K562 (cell line): ENCODE measurements at regions not wholly inside any gene's neighbourhood (a gene's known extent, or its start where the extent isn't known, plus 50 kb on each side); places are given as distances from the start of the nearest gene placed in this dataset.

ENCODE experiments used
- CCAR2 ChIP-seq: fragments of 200-400 bp; formaldehyde crosslinking; IDR thresholded peaks from 2 replicates; pipeline ENCODE4 v1.6.1; 2017; ENCODE audit warnings: mild to moderate bottlenecking, low read depth, low read length
- CTBP1 ChIP-seq: fragments of 450-650 bp; IDR thresholded peaks from 2 replicates; pipeline ENCODE4 v1.6.1; 2016; ENCODE audit warnings: borderline replicate concordance
- ESRRA ChIP-seq: fragments of 450-650 bp; IDR thresholded peaks from 2 replicates; pipeline ENCODE4 v1.6.1; 2014; ENCODE audit warnings: low read depth, mild to moderate bottlenecking, moderate library complexity, borderline replicate concordance
- NFXL1 ChIP-seq: fragments of 450-650 bp; formaldehyde crosslinking; IDR thresholded peaks from 2 replicates; pipeline ENCODE4 v1.4.0; 2021; ENCODE audit warnings: mild to moderate bottlenecking
- ZKSCAN1 ChIP-seq: fragments of 150-350 bp; IDR thresholded peaks from 2 replicates; pipeline ENCODE4 v1.6.1; 2016; ENCODE audit warnings: low read depth, low read length
- ZNF263 ChIP-seq: sonication (generic); formaldehyde crosslinking; IDR thresholded peaks from 2 replicates; pipeline ENCODE4 v1.8.0; 2022; ENCODE audit warnings: mild to moderate bottlenecking, missing genetic modification reagents, borderline replicate concordance
- TF ChIP-seq, protein P1 (sequence below): fragments of 250-450 bp; sonication (Bioruptor Pico); IDR thresholded peaks from 2 replicates; pipeline ENCODE4 v1.8.0; 2021; ENCODE audit warnings: mild to moderate bottlenecking, moderate library complexity
- TF ChIP-seq, protein P2 (sequence below): fragments of 250-450 bp; sonication (Bioruptor Pico); IDR thresholded peaks from 2 replicates; pipeline ENCODE4 v1.8.0; 2021; ENCODE audit warnings: moderate library complexity, mild to moderate bottlenecking, inconsistent platforms
- TF ChIP-seq, protein P3 (sequence below), 2 experiments: fragments of 450-650 bp in 1 of 2; IDR thresholded peaks; 2 replicates each; pipeline ENCODE4 v1.6.1; 2011 to 2017; ENCODE audit warnings: low read depth in 2 of 2, antibody characterized with exemption in 1 of 2, borderline replicate concordance in 1 of 2, low read length in 1 of 2, mild to moderate bottlenecking in 1 of 2, mixed read lengths in 1 of 2; ENCODE audit not compliant: control insufficient read depth in 1 of 2

- TF ChIP-seq ESRRA (no peak), CCAR2 (no peak), NFXL1 (no peak), CTBP1 (no peak), ZKSCAN1 (no peak), ZNF263 (CRISPR knock-in tag) (no peak)
- TF ChIP-seq, protein P1, sequence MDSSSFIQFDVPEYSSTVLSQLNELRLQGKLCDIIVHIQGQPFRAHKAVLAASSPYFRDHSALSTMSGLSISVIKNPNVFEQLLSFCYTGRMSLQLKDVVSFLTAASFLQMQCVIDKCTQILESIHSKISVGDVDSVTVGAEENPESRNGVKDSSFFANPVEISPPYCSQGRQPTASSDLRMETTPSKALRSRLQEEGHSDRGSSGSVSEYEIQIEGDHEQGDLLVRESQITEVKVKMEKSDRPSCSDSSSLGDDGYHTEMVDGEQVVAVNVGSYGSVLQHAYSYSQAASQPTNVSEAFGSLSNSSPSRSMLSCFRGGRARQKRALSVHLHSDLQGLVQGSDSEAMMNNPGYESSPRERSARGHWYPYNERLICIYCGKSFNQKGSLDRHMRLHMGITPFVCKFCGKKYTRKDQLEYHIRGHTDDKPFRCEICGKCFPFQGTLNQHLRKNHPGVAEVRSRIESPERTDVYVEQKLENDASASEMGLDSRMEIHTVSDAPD = no peak
- TF ChIP-seq, protein P2, sequence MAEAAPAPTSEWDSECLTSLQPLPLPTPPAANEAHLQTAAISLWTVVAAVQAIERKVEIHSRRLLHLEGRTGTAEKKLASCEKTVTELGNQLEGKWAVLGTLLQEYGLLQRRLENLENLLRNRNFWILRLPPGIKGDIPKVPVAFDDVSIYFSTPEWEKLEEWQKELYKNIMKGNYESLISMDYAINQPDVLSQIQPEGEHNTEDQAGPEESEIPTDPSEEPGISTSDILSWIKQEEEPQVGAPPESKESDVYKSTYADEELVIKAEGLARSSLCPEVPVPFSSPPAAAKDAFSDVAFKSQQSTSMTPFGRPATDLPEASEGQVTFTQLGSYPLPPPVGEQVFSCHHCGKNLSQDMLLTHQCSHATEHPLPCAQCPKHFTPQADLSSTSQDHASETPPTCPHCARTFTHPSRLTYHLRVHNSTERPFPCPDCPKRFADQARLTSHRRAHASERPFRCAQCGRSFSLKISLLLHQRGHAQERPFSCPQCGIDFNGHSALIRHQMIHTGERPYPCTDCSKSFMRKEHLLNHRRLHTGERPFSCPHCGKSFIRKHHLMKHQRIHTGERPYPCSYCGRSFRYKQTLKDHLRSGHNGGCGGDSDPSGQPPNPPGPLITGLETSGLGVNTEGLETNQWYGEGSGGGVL = no peak
- TF ChIP-seq, protein P3, sequence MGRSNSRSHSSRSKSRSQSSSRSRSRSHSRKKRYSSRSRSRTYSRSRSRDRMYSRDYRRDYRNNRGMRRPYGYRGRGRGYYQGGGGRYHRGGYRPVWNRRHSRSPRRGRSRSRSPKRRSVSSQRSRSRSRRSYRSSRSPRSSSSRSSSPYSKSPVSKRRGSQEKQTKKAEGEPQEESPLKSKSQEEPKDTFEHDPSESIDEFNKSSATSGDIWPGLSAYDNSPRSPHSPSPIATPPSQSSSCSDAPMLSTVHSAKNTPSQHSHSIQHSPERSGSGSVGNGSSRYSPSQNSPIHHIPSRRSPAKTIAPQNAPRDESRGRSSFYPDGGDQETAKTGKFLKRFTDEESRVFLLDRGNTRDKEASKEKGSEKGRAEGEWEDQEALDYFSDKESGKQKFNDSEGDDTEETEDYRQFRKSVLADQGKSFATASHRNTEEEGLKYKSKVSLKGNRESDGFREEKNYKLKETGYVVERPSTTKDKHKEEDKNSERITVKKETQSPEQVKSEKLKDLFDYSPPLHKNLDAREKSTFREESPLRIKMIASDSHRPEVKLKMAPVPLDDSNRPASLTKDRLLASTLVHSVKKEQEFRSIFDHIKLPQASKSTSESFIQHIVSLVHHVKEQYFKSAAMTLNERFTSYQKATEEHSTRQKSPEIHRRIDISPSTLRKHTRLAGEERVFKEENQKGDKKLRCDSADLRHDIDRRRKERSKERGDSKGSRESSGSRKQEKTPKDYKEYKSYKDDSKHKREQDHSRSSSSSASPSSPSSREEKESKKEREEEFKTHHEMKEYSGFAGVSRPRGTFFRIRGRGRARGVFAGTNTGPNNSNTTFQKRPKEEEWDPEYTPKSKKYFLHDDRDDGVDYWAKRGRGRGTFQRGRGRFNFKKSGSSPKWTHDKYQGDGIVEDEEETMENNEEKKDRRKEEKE (IDR thresholded peaks at IDR 0.05; ENCODE audit: borderline replicate concordance in 1 of 2, control insufficient read depth in 1 of 2, low read depth in 2 of 2, low read length in 1 of 2) = no peak
Measured at GRCh38 chr18:38872342-38872741, 1306.7 kb upstream of the CELF4 start (continued).
